Endothelial cell of umbilical vein (primary cell): ENCODE measurements at regions not wholly inside any gene's neighbourhood (a gene's known extent, or its start where the extent isn't known, plus 50 kb on each side); places are given as distances from the start of the nearest gene placed in this dataset.

Experiments used
- BruUV-seq: library from RNA; stranded (reverse); fragments of 400-500 nt; replicated peaks from 2 replicates; lab custom pipeline; 2021; lab: Mats Ljungman, UMichigan
- CTCF ChIA-PET: fragments of 300-600, 350-600 bp; sonication (Branson Sonifier 250); formaldehyde crosslinking; loops from one replicate; lab custom pipeline; 2021; ENCODE audit warnings: antibody characterized with exemption, inconsistent platforms; lab: Charles Lee
- POLR2A ChIA-PET: fragments of 300-600, 350-600 bp; sonication (Branson Sonifier 250); formaldehyde crosslinking; loops from one replicate; lab custom pipeline; 2021; ENCODE audit warnings: antibody characterized with exemption, inconsistent platforms; lab: Charles Lee
- DNase-seq: peaks from one replicate; pipeline ENCODE4 v3.0.0-alpha.2; 2011; ENCODE audit warnings: low read depth, low spot score
- FAIRE-seq: peaks from 2 replicates; lab custom pipeline; 2011; peaks lifted over from hg19 to GRCh38; lab: Jason Lieb, UNC
- H2AFZ ChIP-seq: 2 replicates; pipeline ENCODE4 v1.6.0; 2012; ENCODE audit warnings: low read depth, low read length, control low read depth, inconsistent platforms
- H3K27ac ChIP-seq: 2 replicates; pipeline ENCODE4 v1.5.1; 2011; ENCODE audit warnings: low read depth, mild to moderate bottlenecking, control low read depth, low read length, moderate library complexity; ENCODE audit not compliant: insufficient read depth
- H3K27me3 ChIP-seq, 2 experiments: 2 replicates each; pipeline versions ENCODE4 v1.6.0 to v1.6.1; 2011; ENCODE audit warnings: low read length in 2 of 2, mixed read lengths in 1 of 2; ENCODE audit not compliant: control insufficient read depth in 2 of 2, insufficient read depth in 2 of 2
- H3K36me3 ChIP-seq, 2 experiments: 2 replicates in 1 of 2; 3 replicates in 1 of 2; pipeline ENCODE4 v1.5.1; 2011; ENCODE audit warnings: low read length in 2 of 2, mild to moderate bottlenecking in 1 of 2, moderate library complexity in 1 of 2; ENCODE audit not compliant: control insufficient read depth in 2 of 2, insufficient read depth in 2 of 2; ENCODE audit errors: extremely low read depth in 1 of 2
- H3K4me1 ChIP-seq: 3 replicates; pipeline ENCODE4 v1.5.1; 2011; ENCODE audit warnings: mild to moderate bottlenecking, low read length; ENCODE audit not compliant: control insufficient read depth, insufficient read depth; ENCODE audit errors: extremely low read depth
- H3K4me2 ChIP-seq: 2 replicates; pipeline ENCODE4 v1.6.1; 2011; ENCODE audit warnings: low read length, control low read depth, mixed read lengths; ENCODE audit not compliant: insufficient read depth
- H3K4me3 ChIP-seq, 3 experiments: fragments of 200-600 bp in 1 of 3; sonication (generic), shearing (Covaris generic) in 1 of 3; replicated peaks in 1 of 3; 2 replicates each; pipeline ENCODE4 v1.5.1; 2011 to 2016; ENCODE audit warnings: control low read depth in 3 of 3, low read length in 3 of 3, mild to moderate bottlenecking in 2 of 3, inconsistent platforms in 1 of 3, low read depth in 1 of 3, moderate library complexity in 1 of 3; ENCODE audit not compliant: insufficient read depth in 1 of 3
- H3K79me2 ChIP-seq: 2 replicates; pipeline ENCODE4 v1.6.0; 2012; ENCODE audit warnings: low read length, inconsistent platforms; ENCODE audit not compliant: control insufficient read depth, insufficient read depth
- H3K9ac ChIP-seq: replicated peaks from 2 replicates; pipeline ENCODE3; 2011; ENCODE audit warnings: low read length, control low read depth; ENCODE audit not compliant: insufficient read depth; ENCODE audit errors: extremely low read depth
- H3K9me1 ChIP-seq: replicated peaks from 3 replicates; pipeline ENCODE4 v1.6.0; 2011; ENCODE audit warnings: mild to moderate bottlenecking, low read length; ENCODE audit not compliant: control insufficient read depth, insufficient read depth; ENCODE audit errors: extremely low read depth
- H3K9me3 ChIP-seq: replicated peaks from 2 replicates; pipeline ENCODE4 v1.5.1; 2012; ENCODE audit warnings: low read length, inconsistent platforms; ENCODE audit not compliant: control insufficient read depth, insufficient read depth
- H4K20me1 ChIP-seq: replicated peaks from 2 replicates; pipeline ENCODE3; 2011; ENCODE audit warnings: mild to moderate bottlenecking, low read length; ENCODE audit not compliant: control insufficient read depth, insufficient read depth; ENCODE audit errors: extremely low read depth
- CTCF ChIP-seq, 2 donors: IDR thresholded peaks; 1 replicate in 1 of 2; 2 replicates in 1 of 2; pipeline ENCODE4 v1.5.1; 2011; ENCODE audit warnings: low read length in 2 of 2, mild to moderate bottlenecking in 2 of 2, moderate library complexity in 2 of 2, control low read depth in 1 of 2, inconsistent platforms in 1 of 2, low read depth in 1 of 2; ENCODE audit not compliant: insufficient read depth in 1 of 2; ENCODE audit errors: extremely low read depth in 1 of 2
- EZH2 ChIP-seq: IDR thresholded peaks from 2 replicates; pipeline ENCODE4 v1.6.1; 2012; ENCODE audit warnings: borderline replicate concordance, low read depth, mild to moderate bottlenecking, moderate library complexity, low read length, inconsistent platforms; ENCODE audit not compliant: severe bottlenecking
- FOS ChIP-seq: IDR thresholded peaks from 2 replicates; pipeline ENCODE4 v1.6.1; 2011; ENCODE audit warnings: mild to moderate bottlenecking, low read length, moderate library complexity, borderline replicate concordance; ENCODE audit not compliant: insufficient read depth
- GATA2 ChIP-seq: IDR thresholded peaks from 2 replicates; pipeline ENCODE4 v1.7.0; 2011; ENCODE audit warnings: low read depth, mild to moderate bottlenecking, moderate library complexity, mixed read lengths, low read length; ENCODE audit not compliant: insufficient read length, insufficient read depth
- JUN ChIP-seq: IDR thresholded peaks from 2 replicates; pipeline ENCODE4 v1.6.1; 2011; ENCODE audit warnings: borderline replicate concordance, low read depth; ENCODE audit not compliant: insufficient read length, insufficient read depth
- MAX ChIP-seq: IDR thresholded peaks from 2 replicates; pipeline ENCODE4 v1.6.1; 2011; ENCODE audit not compliant: insufficient read depth, insufficient read length
- MYC ChIP-seq: IDR thresholded peaks from one replicate; pipeline ENCODE4 v1.6.1; 2011; ENCODE audit warnings: mild to moderate bottlenecking, low read depth, low read length
- POLR2A ChIP-seq: IDR thresholded peaks from 2 replicates; pipeline ENCODE4 v1.6.1; 2012; ENCODE audit warnings: low read depth, mild to moderate bottlenecking, control low read depth, low read length
- POLR2AphosphoS5 ChIP-seq: IDR thresholded peaks from 2 replicates; pipeline ENCODE4 v1.6.1; 2012; ENCODE audit warnings: low read depth, mild to moderate bottlenecking, control low read depth, low read length, moderate library complexity; ENCODE audit not compliant: insufficient read depth
- dilution Hi-C: fragments of 300-500 bp; cut with MboI; formaldehyde crosslinking; loops from one replicate; pipeline ENCODE4 v1.15.0; 2019; ENCODE audit warnings: low sequenced_read_pairs; ENCODE audit not compliant: extremely low pct_ligation_motif_present
- intact Hi-C: fragments of 100-400 bp; cut with micrococcal nuclease; formaldehyde crosslinking; loops from one replicate; pipeline ENCODE4 v1.10.0; 2022

GRCh38 chrY:7470037-7470436 lies 558.5 kb upstream of the AMELY start:
- DNase-seq (no peak), FAIRE-seq (no peak)
- no peak overlapping the region for H3K27ac ChIP-seq
- intact Hi-C loops = no loop called here
- no peak overlapping the region for H2AFZ ChIP-seq
- no peaks in the 10 kb centered on the region for H3K36me3 ChIP-seq
- dilution Hi-C loops = no loop called here
- H3K9me1 ChIP-seq = no peaks in the 10 kb centered on the region
- BruUV-seq = no TSS peak
- H4K20me1 ChIP-seq = no peaks in the 10 kb centered on the region
- no peak overlapping the region for H3K9ac ChIP-seq
- no peak overlapping the region for H3K4me3 ChIP-seq
- H3K4me1 ChIP-seq = peaks cover 6% of the 10 kb centered on the region
- H3K79me2 ChIP-seq = no peaks in the 10 kb centered on the region
- ChIA-PET CTCF (no interaction called here), POLR2A (no interaction called here)
- no peak overlapping the region for H3K4me2 ChIP-seq
- H3K9me3 ChIP-seq = no peaks in the 10 kb centered on the region
- no peak for TF ChIP-seq POLR2A
- TF ChIP-seq EZH2 = no peak
- no peak for TF ChIP-seq MAX
- TF ChIP-seq CTCF (IDR thresholded peaks at IDR 0.05; ENCODE audit: extremely low read depth in 1 of 2, insufficient read depth in 1 of 2, low read depth in 1 of 2, low read length in 2 of 2) = no peak
- no peak for TF ChIP-seq JUN
- TF ChIP-seq GATA2 = no peak
- no peak for TF ChIP-seq POLR2AphosphoS5
- TF ChIP-seq FOS = no peak
- no peak for TF ChIP-seq MYC
- H3K27me3 ChIP-seq = no peaks in the 10 kb centered on the region
